Hematopoietic multipotent progenitor cell treated with erythropoietin and hydrocortisone succinate and interleukin-3 and kit ligand, for 17 days (in vitro differentiated cells): ENCODE measurements at regions not wholly inside any gene's neighbourhood (a gene's known extent, or its start where the extent isn't known, plus 50 kb on each side); places are given as distances from the start of the nearest gene placed in this dataset.

Source experiments
- DNase-seq: peaks from one replicate; pipeline ENCODE4 v3.0.0-alpha.2; 2015; ENCODE audit warnings: low spot score

DNA sequence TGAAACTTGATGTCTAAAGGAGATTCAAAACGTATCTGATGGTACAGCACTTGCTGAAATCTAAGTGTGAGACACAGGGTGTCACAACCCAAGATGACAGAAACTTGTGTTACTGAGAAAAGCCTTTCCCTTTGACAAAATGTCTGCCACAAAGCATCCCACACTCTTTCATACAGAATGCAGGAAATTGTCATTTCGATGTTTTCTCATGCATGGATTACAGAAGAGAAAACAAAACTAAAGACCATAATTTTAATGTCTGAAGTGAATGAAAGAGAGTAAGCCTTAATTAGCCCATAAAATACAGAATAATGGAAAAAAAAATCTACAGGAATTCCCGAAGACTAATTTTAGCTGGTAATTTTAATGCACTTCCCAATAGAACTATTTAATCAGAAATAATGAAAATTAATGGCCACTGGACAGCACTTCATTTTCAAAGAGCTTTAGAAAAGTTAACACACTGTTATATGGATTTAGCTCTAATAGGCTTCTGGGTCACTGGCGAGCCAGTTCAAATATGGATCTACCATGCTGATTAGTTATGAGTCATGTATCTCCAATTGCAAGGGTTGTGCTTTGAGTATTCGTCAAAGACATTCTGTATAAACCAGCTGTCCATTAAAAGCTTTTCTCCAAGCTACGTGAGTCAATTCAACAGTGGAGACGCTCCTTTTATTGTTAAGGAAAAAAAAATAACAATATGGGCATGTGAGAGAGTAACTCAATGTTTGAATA is 656.7 kb downstream of the SLC16A7 start:
- DNase-seq = no peak

DNA sequence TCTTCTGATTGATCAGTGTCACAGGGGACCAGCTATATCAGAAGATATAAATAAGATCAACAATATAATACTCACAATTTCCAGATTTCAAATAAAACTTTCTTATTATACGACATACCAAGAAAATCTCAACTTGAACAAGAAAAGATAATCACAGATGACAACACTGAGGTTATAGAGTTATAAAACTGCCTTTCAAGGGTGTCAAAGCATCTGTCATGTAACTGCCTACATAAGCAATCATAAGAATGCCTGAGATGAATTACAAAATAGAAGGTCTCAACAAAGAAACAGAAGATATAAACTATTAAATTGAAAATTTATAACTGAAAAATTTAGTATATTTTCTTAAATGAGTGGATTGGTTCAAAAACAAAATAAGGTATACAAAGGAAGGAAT is 659.2 kb downstream of the SLC16A7 start:
- DNase-seq = no peak

DNA sequence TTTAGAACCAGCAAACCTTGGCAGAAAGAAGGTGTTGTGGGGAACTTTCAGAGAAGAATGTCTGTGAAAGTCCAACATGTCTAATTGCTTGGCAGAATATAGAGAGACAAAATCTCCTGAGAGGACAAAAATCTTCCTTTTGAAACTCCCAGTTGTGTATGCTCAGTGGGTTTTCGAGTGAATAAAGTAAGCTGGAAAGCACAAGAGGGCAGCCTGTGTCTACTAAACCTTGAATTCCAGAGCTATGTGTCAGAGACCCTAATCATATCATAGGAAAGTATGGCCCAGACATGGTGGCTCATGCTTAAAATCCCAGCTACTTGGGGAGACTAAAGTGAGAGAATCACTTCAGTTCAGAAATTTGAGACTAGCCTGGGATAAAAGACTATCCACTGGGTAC is 661.2 kb downstream of the SLC16A7 start:
- no peak for DNase-seq

DNA sequence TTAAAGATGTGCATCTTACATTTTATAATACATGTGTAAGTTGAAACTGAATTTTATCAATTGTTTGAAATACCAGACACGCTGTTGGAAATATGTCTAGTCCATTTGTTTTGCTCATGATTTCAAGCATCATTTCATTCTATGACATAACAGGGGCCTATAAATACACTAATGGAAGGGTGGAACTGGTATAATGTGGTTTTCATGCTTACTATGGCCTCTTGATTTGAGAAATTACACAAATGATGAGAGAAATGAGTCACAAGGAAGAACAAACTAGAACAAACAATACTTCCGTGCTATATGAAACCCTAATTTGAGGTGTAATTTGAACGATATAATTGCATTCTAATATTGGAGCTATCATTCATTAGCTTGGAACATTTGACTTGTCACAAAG is 663.4 kb downstream of the SLC16A7 start:
- no peak for DNase-seq

DNA sequence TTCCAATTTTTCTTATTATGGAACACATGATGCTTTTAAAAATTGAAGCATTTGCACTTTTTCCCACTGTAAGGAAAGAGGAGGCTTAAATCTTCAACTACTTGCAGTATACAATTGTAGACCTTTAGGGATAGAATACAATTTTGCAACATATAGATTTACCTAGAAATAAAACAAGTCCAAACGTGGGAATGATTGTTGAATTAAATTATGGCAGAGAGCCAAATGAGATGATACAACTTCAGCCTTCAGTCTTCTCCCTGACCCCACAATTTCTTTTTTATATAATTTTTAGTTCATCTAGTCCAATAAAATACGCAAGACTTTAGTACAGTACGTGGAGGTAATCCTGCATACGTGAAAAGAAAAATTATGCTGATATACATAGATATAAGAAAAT is 666.5 kb downstream of the SLC16A7 start:
- no peak for DNase-seq

DNA sequence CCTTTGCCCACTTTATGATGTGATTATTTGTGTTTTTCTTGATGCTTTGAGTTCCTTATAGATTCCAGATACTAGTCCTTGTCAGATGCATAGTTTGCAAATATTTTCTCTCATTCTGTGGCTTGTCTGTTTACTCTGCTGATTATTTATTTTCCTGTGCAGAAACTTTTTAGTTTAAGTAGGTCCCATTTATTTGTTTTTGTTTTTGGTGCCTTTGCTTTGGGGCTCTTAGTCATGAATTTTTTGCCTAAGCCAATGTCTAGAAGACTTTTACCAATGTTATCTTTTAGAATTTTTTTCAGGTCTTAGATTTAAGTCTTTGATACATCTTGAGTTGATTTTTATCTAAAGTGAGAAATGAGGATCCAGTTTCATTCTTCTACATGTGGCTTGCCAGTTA is 667.3 kb downstream of the SLC16A7 start:
- DNase-seq = no peak

DNA sequence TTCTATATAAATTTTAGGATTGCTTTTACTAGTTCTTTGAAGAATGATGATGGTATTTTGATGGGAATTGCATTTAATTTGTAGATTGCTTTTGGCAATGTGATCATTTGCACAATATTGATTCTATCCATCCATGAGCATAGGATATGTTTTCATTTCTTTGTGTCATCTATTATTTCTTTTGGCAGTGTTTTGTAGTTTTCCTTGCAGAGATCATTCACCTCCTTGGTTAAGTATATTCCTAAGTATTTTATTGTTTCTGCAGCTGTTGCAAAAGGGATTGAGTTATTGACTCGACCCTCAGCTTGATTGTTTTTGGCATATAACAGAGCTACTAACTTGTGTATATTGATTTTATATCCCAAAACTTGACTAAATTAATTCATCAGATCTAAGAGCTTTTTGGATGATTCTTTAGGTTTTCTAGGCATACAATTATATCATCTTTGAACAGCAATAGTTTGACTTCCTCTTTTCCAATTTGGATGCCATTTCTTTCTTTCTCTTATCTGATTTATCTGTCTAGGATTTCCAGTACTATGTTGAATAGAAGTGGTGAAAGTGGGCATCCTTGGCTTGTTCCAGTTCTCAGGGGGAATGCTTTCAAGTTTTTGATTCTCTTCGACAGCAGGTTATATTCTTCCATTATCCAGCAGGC is 668.1 kb downstream of the SLC16A7 start:
- no peak for DNase-seq

DNA sequence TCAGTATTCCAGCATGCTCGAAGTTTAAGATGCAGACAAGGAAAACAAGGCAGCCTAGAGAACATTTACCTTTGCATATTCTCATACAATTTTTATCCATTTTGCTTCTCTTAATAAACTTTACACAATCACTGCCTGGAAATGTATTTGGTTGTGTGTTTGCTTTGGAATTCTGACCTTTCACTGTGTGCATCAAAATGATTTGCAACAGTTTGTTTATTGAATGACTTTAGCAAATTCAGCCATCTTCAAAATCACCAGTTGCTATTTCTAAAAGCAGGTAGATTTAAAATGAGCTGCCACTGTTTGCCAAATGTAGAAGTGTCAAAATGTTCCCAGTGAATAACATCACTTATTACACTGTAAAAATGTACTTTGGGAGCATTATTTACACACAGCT is 669.9 kb downstream of the SLC16A7 start:
- DNase-seq = no peak

DNA sequence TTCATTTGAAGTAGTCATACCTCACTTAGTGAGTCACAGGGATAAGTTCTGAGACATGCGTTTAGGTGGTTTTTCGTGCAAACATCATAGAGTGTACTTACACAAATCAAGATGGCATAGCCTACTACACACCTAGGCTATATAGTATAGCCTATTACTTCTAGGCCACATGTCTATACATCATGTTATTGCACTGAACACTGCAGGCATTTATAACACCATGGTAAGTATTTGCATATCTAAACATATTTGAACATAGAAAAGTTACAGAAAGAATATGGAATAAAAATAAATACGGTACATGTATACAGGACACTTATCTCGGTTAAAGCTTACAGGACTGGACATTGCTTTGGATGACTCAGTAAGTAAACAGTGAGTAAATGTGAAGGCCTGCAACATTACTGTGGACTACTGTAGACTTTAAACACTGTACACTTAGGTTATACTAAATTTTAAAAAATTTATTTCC is 670.6 kb downstream of the SLC16A7 start:
- no peak for DNase-seq

DNA sequence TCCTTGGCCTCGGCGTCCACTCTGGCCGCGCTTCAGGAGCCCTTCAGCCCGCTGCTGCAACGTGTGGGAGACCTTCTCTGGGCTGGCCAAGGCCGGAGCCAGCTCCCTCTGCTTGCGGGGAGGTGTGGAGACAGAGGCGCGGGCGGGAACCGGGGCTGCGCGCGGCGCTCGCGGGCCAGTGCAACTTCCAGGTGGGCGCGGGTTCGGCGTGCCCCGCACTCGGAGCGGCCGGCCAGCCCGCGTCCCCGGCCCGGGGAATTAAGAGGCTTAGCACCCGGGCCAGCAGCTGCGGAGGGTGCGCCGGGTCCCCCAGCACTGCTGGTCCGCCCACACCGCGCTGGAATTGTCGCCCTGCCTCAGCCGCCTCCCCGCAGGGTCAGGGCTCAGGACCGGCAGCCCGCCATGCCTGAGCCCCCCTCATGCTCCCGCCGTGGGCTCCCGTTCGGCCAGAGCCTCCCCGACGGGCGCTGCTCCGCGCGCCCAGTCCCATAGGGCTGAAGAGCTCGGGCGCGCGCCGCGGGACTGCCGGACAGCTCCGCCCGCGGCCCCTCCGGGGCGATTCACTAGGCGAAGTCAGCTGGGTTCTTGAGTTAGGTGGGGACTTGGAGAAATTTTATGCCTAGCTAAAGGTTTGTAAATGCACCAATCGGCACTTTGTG is 673.9 kb downstream of the SLC16A7 start:
- no peak for DNase-seq

DNA sequence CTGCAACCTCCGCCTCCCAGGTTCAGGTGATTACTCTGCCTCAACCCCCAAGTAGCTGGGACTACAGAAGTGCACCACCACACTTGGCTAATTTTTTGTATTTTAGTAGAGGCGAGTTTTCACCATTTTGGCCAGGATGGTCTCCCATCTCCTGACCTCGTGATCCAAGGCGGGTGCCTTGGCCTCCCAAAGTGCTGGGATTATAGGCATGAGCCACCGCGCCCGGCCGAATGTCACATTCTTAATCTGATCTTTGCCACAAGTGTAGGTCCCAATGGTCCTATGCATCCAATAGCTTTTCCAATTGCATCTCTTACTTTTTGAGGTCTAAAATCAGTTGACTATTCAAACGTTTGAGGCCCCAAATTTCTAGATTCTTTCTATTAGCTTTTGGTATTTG is 676.0 kb downstream of the SLC16A7 start:
- no peak for DNase-seq

DNA sequence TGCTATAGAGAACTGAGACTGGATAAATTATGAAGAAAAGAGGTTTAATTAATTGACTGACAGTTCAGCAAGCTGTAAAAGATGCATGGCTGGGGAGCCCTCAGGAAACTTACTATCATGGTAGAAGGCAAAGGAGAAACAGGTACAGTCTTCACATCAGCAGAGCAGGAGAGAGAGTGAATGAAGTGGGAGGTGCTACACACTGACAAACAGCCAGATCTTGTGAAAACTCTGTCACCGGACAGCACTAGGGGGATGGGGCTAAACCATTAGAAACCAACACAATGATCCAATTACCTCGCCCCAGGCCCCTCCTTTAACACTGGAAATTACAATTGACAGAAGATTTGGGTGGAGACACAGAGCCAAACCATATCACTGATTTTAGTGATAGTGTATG is 682.4 kb downstream of the SLC16A7 start:
- DNase-seq = no peak

DNA sequence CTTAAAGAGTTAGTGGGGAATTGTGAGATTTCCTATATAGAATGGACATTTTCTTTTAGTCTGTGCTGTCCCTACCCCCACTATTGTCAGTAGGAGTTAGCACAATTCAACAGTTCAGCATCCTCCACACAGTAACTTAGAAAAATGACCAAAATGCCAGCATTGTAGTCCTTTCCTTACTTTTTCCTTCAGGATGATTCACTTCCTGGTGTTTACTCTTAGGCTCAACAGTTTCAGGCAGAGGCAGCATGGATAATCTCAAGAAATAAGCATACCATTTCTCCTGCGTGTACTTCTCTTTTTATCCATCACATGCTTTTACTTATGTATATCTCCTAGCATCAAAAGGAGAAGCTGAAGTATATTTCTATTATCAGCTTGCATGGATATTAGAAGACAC is 683.4 kb downstream of the SLC16A7 start:
- DNase-seq = no peak

DNA sequence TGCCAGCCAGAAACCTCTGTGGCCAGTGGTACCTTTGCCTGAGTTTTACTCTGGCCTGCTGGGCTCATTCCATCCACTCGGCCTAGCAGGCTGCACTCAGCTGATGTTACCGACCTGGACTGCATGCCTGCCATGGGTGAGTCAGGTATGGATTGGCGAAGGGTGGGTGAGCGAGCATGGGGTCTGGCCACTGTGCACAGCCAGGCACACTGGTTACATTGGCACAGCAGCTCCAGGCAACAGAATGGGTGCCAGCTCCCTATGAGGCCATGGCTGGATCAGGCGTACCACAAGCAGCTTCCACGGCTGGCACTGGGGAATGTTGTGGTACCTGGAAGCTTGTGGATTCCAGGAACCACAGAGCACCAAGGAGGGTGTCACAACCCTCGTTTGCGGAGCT is 685.7 kb downstream of the SLC16A7 start:
- no peak for DNase-seq

DNA sequence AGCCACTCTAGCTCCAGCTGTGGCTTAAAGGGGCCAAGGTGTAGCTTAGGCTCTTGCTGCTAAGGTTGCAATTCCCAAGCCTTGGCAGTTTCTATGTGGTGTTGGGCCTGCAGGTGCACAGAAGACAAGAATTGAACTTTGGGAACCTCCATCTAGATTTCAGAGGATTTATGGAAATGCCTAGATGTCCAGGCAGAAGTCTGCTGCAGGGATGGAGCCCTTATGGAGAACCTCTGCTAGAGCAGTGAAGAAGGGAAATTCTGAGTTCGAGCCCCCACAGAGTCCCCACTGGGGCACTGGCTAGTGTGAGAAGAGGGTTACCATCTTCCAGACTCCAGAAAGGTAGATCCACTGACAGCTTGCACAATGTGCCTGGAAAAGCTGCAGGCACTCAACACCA is 694.7 kb downstream of the SLC16A7 start:
- no peak for DNase-seq

DNA sequence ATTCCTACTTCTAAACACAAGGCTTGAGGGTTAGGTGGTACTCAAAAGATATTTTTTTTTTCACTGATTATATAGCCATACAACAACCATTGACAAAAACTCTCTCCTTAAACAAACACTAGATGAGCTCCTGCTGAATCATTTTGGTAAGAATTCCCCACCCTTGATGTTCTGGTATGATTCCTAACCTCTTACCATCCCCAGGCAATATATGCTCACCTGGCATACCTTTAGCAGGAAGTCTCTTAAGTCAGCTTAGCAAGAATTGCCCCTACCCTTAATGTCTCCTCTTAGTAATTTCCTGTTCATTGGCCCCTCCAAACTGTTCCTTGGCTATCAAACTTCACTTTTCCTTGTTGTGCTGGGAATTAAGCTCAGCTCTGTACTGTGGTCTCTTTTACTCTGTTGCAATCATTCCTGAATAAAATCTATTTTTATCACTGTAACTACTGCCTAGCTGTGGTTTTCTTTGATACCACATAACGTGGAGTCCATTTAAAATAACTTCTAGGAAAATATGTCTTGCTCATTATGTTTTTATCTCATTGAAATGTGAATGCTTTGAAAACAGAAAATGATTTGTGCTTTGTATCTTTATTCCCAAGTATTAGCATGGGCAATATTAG is 712.6 kb downstream of the SLC16A7 start:
- DNase-seq = no peak

DNA sequence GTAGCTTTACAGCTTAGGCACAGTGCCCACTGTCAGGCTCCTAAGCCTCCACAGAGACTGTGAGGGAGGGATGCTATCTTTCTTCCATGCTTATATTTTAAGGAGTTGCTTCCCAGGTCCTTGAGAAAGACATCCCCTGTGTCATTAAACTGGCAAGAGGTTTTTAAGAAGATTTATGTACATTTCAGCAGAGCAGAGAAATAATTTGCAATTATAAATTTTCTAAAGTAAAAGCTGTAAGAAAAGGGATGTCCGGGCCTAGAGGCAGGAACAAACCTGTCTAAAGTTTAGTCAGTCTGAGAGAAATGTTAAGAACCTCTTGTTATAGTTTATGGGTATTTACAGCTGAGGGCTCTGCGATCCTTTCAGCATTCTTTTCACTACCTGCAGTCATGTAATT is 716.1 kb downstream of the SLC16A7 start:
- no peak for DNase-seq

DNA sequence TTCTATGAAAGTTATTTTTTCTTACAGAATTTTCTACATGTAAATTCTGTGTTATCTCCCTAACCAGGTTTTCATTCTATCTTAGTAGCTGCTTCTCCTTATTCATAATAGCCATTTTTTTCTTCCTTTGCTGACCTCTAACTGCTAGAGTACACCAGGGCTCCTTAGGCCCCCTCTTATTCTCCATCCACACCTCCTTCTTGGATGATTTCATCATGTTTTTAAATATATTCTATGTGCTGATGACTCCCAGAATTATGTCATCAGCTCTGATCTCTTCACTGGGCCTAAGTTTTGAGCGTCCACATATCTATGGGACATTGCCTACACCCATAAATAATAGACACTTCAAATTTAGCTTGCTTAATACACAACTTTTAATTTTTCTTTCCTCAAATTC is 721.5 kb downstream of the SLC16A7 start:
- DNase-seq = no peak

DNA sequence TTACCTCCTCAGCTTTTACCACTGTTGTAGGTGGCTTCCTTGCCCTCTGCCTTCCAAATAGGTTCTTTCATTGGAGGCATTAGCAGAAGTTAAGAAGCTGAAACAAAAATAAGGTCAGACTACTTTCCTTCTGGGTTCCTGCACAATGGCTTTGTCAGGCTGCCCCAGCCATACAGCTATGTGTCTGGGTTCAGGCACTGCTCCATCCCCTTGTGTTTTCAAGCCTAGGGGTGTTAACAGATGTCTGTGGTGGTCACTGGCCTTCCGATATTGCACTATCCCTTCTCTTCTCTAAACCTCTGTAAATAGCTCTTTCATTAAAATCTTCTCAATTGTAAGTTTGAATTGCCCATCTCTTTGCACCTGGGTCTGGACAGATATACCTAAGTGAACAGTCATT is 728.9 kb downstream of the SLC16A7 start:
- DNase-seq = no peak

DNA sequence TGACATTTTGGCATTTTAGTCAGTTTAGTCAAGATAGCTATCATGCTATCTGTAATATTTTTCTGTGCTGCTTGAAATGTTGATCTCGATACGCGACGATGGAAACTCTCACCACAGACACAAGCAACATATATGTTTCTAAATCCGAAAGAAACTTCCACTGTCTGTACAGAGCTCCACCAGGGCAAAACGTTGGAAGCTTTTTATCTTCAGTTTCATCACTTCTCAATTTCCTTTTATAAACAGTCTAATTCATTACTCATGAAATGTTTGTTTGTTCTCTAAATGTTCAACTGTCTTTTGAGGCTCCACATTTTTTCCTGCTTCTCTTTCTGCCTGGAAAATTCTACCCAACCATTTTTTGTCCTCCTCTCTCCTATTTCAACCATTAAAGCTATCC is 737.6 kb downstream of the SLC16A7 start:
- no peak for DNase-seq

DNA sequence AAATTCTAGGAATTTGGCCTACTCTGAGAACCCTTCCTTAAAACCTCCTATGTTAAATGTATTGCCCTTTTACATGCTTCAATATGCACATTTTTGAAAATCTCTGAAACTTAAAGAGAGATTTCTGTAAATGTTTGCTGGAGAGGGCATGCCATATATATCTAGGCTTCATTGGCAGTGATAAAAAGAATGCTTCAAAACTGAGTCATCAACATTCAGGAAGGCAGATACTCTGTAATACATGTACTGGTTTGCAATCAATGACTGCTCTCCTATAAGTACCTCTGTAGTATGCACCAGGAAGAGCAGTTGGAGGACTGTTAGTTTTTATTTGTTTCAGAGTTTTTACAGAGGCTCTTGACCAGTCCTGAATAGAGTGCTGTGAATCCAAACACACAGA is 739.9 kb downstream of the SLC16A7 start:
- no peak for DNase-seq

DNA sequence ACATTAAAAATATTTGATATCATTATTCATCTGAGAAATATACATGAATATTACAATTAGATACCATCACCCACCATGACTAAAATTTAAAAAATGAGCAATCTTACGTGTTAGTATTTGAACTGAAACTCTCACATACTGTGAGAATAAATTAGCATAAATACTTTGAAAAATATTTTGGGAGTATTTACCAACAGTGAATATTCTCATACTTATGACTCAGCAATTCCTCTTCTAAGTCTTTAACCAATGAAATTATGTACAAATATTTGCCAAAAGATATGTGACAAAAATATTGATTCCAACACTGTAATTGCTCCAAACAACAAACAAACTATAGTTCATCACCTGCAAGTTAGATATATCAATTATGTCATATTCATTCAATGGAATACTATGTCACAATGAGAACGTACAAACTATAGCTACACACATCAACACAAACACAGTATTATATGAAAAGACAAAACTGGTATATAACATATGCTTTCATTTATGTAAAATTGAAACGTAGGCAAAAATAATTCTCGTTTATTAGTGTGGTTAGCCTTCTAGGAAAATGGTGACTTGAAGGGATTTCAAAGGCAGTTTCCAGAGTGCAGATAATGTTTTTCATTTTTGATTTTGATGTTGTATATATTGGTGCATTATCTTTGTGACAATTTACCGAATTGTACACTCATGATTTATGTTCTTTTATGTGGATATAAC is 742.2 kb downstream of the SLC16A7 start:
- no peak for DNase-seq
